ENCODE measurements at regions not wholly inside any gene's neighbourhood (a gene's known extent, or its start where the extent isn't known, plus 50 kb on each side); places are given as distances from the start of the nearest gene placed in this dataset.

GRCh38 chr15:46897266-46897665 is 820.0 kb upstream of the SEMA6D start:
- no peak for DNase-seq
- Histone ChIP-seq H3K27ac (no peak overlapping the region), H3K27me3 (no peaks in the 10 kb centered on the region), H3K4me1 (replicated peaks in 1 of 2) (no peaks in the 10 kb centered on the region), H3K4me3 (no peak overlapping the region), H3K36me3 (replicated peaks in 1 of 2) (no peaks in the 10 kb centered on the region), H3K9me3 (replicated peaks in 1 of 3) (no peaks in the 10 kb centered on the region)
- intact Hi-C loops (cut with DNase I), result no loop called here
- 64 to 73% (median 69%) methylated on average over 1 of the region's 1 CpG for WGBS, 4 donors
- TF ChIP-seq CTCF (IDR thresholded peaks at IDR 0.05), result no peak
- TF ChIP-seq POLR2A (IDR thresholded peaks at IDR 0.05), result no peak

- DNase-seq, result no peak
- H3K4me3 ChIP-seq, result no peak overlapping the region
- no peak overlapping the region for H3K27ac ChIP-seq
- H3K27me3 ChIP-seq, result no peaks in the 10 kb centered on the region
- no peaks in the 10 kb centered on the region for H3K4me1 ChIP-seq (replicated peaks in 1 of 2)
- H3K9me3 ChIP-seq (replicated peaks in 1 of 3), result no peaks in the 10 kb centered on the region
- no peaks in the 10 kb centered on the region for H3K36me3 ChIP-seq (replicated peaks in 1 of 2)
- 70 to 84% (median 81%) methylated on average over 2 of the region's 2 CpGs for WGBS, 4 donors
- no peak for TF ChIP-seq POLR2A (IDR thresholded peaks at IDR 0.05)
- TF ChIP-seq CTCF (IDR thresholded peaks at IDR 0.05), result no peak
- intact Hi-C loops (cut with DNase I), result no loop called here
Observed at GRCh38 chr15:46901001-46901400, 816.3 kb upstream of the SEMA6D start.

GRCh38 chr15:46917721-46918252 is 799.5 kb upstream of the SEMA6D start:
- Histone ChIP-seq H3K36me3 (replicated peaks in 1 of 2) (no peaks in the 10 kb centered on the region), H3K9me3 (replicated peaks in 1 of 3) (no peaks in the 10 kb centered on the region), H3K4me3 (no peak overlapping the region), H3K4me1 (replicated peaks in 1 of 2) (no peaks in the 10 kb centered on the region), H3K27me3 (no peaks in the 10 kb centered on the region), H3K27ac (no peak overlapping the region)
- no peak for DNase-seq
- intact Hi-C loops (cut with DNase I), result no loop called here
- 80 to 86% (median 84%) methylated on average over 3 of the region's 3 CpGs for WGBS, 4 donors
- TF ChIP-seq CTCF (IDR thresholded peaks at IDR 0.05) (no peak), POLR2A (IDR thresholded peaks at IDR 0.05) (no peak)

- no peaks in the 10 kb centered on the region for H3K27me3 ChIP-seq
- WGBS, 4 donors, result 82 to 86% (median 84%) methylated on average over 20 of the region's 20 CpGs
- H3K27ac ChIP-seq, result no peak overlapping the region
- no peaks in the 10 kb centered on the region for H3K9me3 ChIP-seq (replicated peaks in 1 of 3)
- H3K4me3 ChIP-seq, result no peak overlapping the region
- no peaks in the 10 kb centered on the region for H3K4me1 ChIP-seq (replicated peaks in 1 of 2)
- intact Hi-C loops (cut with DNase I), result no loop called here
- no peak for DNase-seq
- H3K36me3 ChIP-seq (replicated peaks in 1 of 2), result no peaks in the 10 kb centered on the region
- no peak for TF ChIP-seq POLR2A (IDR thresholded peaks at IDR 0.05)
Observed at GRCh38 chr15:46918462-46919140, 798.7 kb upstream of the SEMA6D start.

- WGBS, 4 donors, result 51 to 69% (median 64%) methylated on average over 3 of the region's 3 CpGs
Observed at GRCh38 chr15:46921891-46922290, 795.4 kb upstream of the SEMA6D start.

More at GRCh38 chr15:46921891-46922290, 795.4 kb upstream of the SEMA6D start:
- no peaks in the 10 kb centered on the region for H3K4me1 ChIP-seq (replicated peaks in 1 of 2)
- no peaks in the 10 kb centered on the region for H3K9me3 ChIP-seq (replicated peaks in 1 of 3)
- no peaks in the 10 kb centered on the region for H3K27me3 ChIP-seq
- H3K27ac ChIP-seq, result no peak overlapping the region
- no peaks in the 10 kb centered on the region for H3K36me3 ChIP-seq (replicated peaks in 1 of 2)
- no peak for DNase-seq
- TF ChIP-seq POLR2A (IDR thresholded peaks at IDR 0.05) (no peak), CTCF (IDR thresholded peaks at IDR 0.05) (no peak)
- H3K4me3 ChIP-seq, result no peak overlapping the region
- intact Hi-C loops (cut with DNase I), result no loop called here

Measured in adrenal gland (tissue), 9 donors.